Cardiac muscle cell (in vitro differentiated cells and primary cell): ENCODE measurements at regions not wholly inside any gene's neighbourhood (a gene's known extent, or its start where the extent isn't known, plus 50 kb on each side); places are given as distances from the start of the nearest gene placed in this dataset.
"Not testable (repeated sequence)": the region's sequence is repeated elsewhere in the genome, so short reads cannot be mapped to it uniquely, and the experiment has no call there.

Source experiments
- DNase-seq, 2 donors: peaks; one replicate each; pipeline versions ENCODE4 v3.0.0 to v3.0.0-alpha.2; 2010 to 2017; ENCODE audit warnings: low read depth in 1 of 2, low spot score in 1 of 2
- H3K27ac ChIP-seq: fragments of 200-600 bp; sonication (generic); 2 replicates; pipeline ENCODE4 v1.5.1; 2016
- H3K27me3 ChIP-seq: fragments of 200-600 bp; sonication (generic); 2 replicates; pipeline ENCODE4 v1.6.0; 2016; ENCODE audit warnings: control low read depth
- H3K36me3 ChIP-seq: fragments of 200-600 bp; sonication (generic); 2 replicates; pipeline ENCODE4 v1.5.1; 2016; ENCODE audit warnings: control low read depth
- H3K4me1 ChIP-seq: fragments of 200-600 bp; sonication (generic); 2 replicates; pipeline ENCODE4 v1.8.1; 2017; ENCODE audit warnings: low read depth, mild to moderate bottlenecking, mixed run types
- H3K4me3 ChIP-seq: fragments of 200-600 bp; sonication (generic); 2 replicates; pipeline ENCODE4 v1.5.1; 2016; ENCODE audit warnings: mild to moderate bottlenecking
- H3K9me3 ChIP-seq: fragments of 200-600 bp; sonication (generic); 2 replicates; pipeline ENCODE4 v1.5.1; 2017; ENCODE audit warnings: low read depth, mild to moderate bottlenecking, control low read depth
- CTCF ChIP-seq: IDR thresholded peaks from 2 replicates; pipeline ENCODE4 v1.5.1; 2012; ENCODE audit warnings: low read depth, mild to moderate bottlenecking, low read length

DNA sequence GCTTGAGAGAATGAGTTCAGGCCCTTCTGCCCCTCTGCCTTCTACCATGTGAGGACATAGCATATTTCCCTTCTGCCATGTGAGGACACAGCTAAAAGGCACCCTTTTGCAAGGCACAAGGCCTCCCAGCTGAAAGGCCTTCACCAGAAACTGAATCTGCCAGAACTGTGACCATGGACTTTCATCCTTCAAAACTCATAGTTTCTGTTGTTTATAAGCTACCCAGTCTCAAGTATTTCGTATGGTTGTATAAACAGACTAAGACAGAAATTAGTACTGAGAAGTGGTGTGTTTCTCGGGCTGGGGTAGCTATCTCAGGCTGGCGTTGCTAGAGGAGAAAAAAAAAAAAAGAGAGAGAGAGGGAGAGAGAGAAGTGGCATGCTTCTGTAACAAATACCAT, 368.6 kb downstream of the DMRTA1 start:
- Histone ChIP-seq H3K4me1 (no peaks in the 10 kb centered on the region), H3K36me3 (no peaks in the 10 kb centered on the region), H3K9me3 (no peaks in the 10 kb centered on the region), H3K27me3 (no peaks in the 10 kb centered on the region), H3K4me3 (no peak overlapping the region), H3K27ac (no peak overlapping the region)
- TF ChIP-seq CTCF, result no peak
- no peak for DNase-seq

GRCh38 chr9:22817181-22817580, 370.6 kb downstream of the DMRTA1 start:
- no peaks in the 10 kb centered on the region for H3K27me3 ChIP-seq
- DNase-seq, result no peak
- H3K4me3 ChIP-seq, result no peak overlapping the region
- no peak overlapping the region for H3K27ac ChIP-seq
- TF ChIP-seq CTCF, result no peak
- no peaks in the 10 kb centered on the region for H3K9me3 ChIP-seq
- no peaks in the 10 kb centered on the region for H3K4me1 ChIP-seq
- no peaks in the 10 kb centered on the region for H3K36me3 ChIP-seq

GRCh38 chr9:22829236-22829635, 382.6 kb downstream of the DMRTA1 start:
- H3K4me1 ChIP-seq, result no peaks in the 10 kb centered on the region
- no peak overlapping the region for H3K27ac ChIP-seq
- H3K9me3 ChIP-seq, result no peaks in the 10 kb centered on the region
- no peaks in the 10 kb centered on the region for H3K36me3 ChIP-seq
- no peak overlapping the region for H3K4me3 ChIP-seq
- DNase-seq, result no peak
- no peak for TF ChIP-seq CTCF
- no peaks in the 10 kb centered on the region for H3K27me3 ChIP-seq

- Histone ChIP-seq H3K27ac (no peak overlapping the region), H3K4me3 (no peak overlapping the region), H3K27me3 (no peaks in the 10 kb centered on the region), H3K36me3 (no peaks in the 10 kb centered on the region), H3K4me1 (no peaks in the 10 kb centered on the region), H3K9me3 (no peaks in the 10 kb centered on the region)
- DNase-seq, result no peak
- no peak for TF ChIP-seq CTCF
These were observed 391.6 kb downstream of the DMRTA1 start for GRCh38 chr9:22838266-22838665.

- no peak for TF ChIP-seq CTCF
- no peaks in the 10 kb centered on the region for H3K36me3 ChIP-seq
- H3K4me3 ChIP-seq, result no peak overlapping the region
- no peak overlapping the region for H3K27ac ChIP-seq
- no peaks in the 10 kb centered on the region for H3K27me3 ChIP-seq
- no peaks in the 10 kb centered on the region for H3K4me1 ChIP-seq
- no peaks in the 10 kb centered on the region for H3K9me3 ChIP-seq
- no peak for DNase-seq
These were observed 394.0 kb downstream of the DMRTA1 start for GRCh38 chr9:22840641-22841040.

DNA sequence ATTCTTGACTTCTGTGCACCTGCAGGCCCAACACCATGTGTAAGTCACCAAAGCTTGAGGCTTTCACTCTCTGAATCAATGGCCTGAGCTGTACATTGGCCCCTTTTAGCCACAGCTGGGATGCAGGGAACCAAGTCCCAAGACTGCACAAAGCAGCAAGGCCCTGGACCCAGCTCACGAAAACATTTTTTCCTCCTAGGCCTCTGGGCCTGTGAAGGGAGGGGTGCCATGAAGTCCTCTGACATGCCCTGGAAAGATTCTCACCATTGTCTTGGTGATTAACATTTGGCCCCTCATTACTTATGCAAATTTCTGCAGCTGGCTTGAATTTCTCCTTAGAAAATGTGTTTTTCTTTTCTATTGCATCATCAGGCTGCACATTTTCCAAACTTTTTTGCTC, 398.6 kb downstream of the DMRTA1 start:
- H3K36me3 ChIP-seq, DNase-seq, H3K4me1 ChIP-seq, H3K27me3 ChIP-seq, H3K27ac ChIP-seq, H3K4me3 ChIP-seq, H3K9me3 ChIP-seq: not testable (repeated sequence)
